Activated naive CD8-positive, alpha-beta T cell treated with anti-CD3 and anti-CD28 coated beads for 36 hours (primary cell): ENCODE measurements at regions not wholly inside any gene's neighbourhood (a gene's known extent, or its start where the extent isn't known, plus 50 kb on each side); places are given as distances from the start of the nearest gene placed in this dataset.
"Not testable (repeated sequence)": the region's sequence is repeated elsewhere in the genome, so short reads cannot be mapped to it uniquely, and the experiment has no call there.

Experiments used
- DNase-seq: peaks from one replicate; pipeline ENCODE4 v3.0.0; 2021
- H3K27ac Mint-ChIP-seq: one replicate; pipeline ENCODE4 v1.8.0; 2022; ENCODE audit warnings: mild to moderate bottlenecking, moderate library complexity, mixed read lengths
- H3K27me3 Mint-ChIP-seq: one replicate; pipeline ENCODE4 v1.8.0; 2022; ENCODE audit warnings: mild to moderate bottlenecking, mixed read lengths
- H3K36me3 Mint-ChIP-seq: one replicate; pipeline ENCODE4 v1.8.0; 2021; ENCODE audit warnings: mild to moderate bottlenecking, mixed read lengths
- H3K4me1 Mint-ChIP-seq: one replicate; pipeline ENCODE4 v1.8.0; 2021; ENCODE audit warnings: mixed read lengths
- H3K4me3 Mint-ChIP-seq: one replicate; pipeline ENCODE4 v1.8.0; 2022; ENCODE audit warnings: mild to moderate bottlenecking, moderate library complexity, mixed read lengths
- H3K9me3 Mint-ChIP-seq: one replicate; pipeline ENCODE4 v1.8.0; 2022; ENCODE audit warnings: mixed read lengths

GRCh38 chr12:22797701-22798100, 172.7 kb downstream of the ETNK1 start:
- DNase-seq, result no peak
- Mint-ChIP-seq H3K27ac (no peak overlapping the region), H3K36me3 (no peaks in the 10 kb centered on the region), H3K9me3 (no peaks in the 10 kb centered on the region), H3K27me3 (no peaks in the 10 kb centered on the region), H3K4me1 (no peaks in the 10 kb centered on the region), H3K4me3 (no peak overlapping the region)

DNA sequence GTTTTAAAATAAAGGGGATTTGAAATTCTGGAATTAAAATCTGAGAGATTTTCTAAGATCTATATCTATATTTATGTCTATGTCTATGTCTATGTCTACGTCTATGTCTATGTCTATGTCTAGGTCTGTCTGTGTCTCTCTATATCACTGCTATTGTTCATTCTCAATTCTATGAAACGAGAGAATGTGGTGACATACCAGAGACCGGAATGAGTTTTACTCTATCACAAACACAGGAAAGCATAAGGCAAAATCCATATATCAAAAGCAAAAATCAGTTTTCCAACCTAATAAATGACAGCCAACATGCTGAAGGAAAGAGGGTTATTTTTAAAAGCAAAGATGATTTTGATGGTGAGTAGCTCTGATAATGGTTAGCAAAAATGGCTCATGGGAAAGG, 173.1 kb downstream of the ETNK1 start:
- Mint-ChIP-seq H3K4me3 (no peak overlapping the region), H3K27me3 (no peaks in the 10 kb centered on the region), H3K27ac (no peak overlapping the region), H3K4me1 (no peaks in the 10 kb centered on the region), H3K9me3 (no peaks in the 10 kb centered on the region), H3K36me3 (no peaks in the 10 kb centered on the region)
- no peak for DNase-seq

DNA sequence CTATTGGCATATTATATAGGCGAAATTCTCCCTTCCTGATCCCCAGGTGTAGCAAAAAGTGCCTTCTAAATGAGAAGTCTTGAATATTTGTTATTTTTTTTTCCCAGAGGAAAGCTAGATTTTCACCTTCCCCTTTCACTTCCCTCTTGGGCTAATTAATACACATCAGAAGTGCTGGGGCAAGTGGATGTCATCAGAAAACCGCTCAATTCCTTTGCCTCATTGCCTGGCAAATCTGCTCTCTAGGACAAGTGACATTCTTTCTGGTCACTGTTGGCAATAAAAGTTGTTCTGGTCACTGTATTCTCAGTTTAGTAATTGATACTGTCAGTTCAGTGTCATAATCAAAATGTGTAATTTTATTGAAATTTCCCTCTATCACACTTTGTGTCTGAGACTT, 174.5 kb downstream of the ETNK1 start:
- DNase-seq, result no peak
- no peaks in the 10 kb centered on the region for H3K9me3 Mint-ChIP-seq

DNA sequence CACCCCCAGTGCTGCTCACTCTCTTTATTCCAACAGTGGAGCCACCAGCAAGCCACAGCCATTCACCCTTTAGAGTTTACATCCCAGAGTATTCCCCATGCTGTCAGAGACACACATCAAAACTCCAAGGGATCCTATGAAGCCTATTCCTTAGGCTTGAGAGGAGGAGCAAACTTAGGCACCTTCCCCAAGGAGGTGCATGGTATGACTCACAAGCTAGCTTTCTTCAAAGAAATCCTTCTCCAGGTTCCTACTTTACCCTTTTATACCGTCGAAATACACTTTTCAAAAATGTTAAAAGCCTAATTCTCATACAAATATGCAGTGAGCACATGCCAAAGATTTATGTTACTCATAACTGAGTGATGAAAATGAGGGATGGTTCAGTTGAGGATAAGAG, 175.4 kb downstream of the ETNK1 start:
- no peak overlapping the region for H3K4me3 Mint-ChIP-seq
- H3K4me1 Mint-ChIP-seq, result no peaks in the 10 kb centered on the region
- no peaks in the 10 kb centered on the region for H3K36me3 Mint-ChIP-seq
- no peaks in the 10 kb centered on the region for H3K27me3 Mint-ChIP-seq
- no peaks in the 10 kb centered on the region for H3K9me3 Mint-ChIP-seq
- no peak for DNase-seq
- no peak overlapping the region for H3K27ac Mint-ChIP-seq

More for the DNA sequence above, 174.5 kb downstream of the ETNK1 start:
- Mint-ChIP-seq H3K27me3 (no peaks in the 10 kb centered on the region), H3K4me3 (no peak overlapping the region), H3K27ac (no peak overlapping the region), H3K36me3 (no peaks in the 10 kb centered on the region), H3K4me1 (no peaks in the 10 kb centered on the region)

DNA sequence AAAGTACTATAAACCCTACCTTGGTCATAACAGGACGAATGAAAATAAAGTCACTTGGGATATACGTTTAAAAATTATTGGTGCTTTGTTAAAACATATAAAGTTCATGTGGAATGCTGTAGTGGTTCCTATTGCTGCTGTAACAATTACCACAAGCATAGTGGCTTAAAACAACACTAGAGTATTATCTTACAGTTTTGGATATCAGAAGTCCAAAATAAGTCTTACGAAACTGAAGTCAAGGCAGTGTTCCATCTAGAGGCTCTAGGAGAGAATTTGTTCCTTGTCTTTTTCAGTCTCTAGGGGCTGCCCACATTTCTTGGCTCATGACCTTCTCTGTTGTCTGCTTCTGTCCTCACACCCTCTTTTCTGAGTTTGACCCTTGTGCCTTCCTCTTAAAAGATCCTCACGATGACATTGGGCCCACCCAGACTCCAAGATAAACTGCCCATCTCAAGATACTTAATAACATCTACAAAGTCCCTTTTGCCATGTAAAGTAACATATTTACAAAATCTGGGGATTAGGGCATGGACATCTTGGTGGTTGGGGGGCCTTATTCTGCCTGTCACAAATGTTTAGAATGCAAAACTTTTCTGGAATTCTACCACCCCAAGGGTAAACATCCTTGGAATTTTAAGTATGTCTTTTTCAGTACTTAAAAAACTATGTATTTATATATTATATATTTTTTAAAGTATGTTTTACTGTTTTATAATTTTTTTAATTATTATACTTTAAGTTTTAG, 178.1 kb downstream of the ETNK1 start:
- Mint-ChIP-seq H3K27me3 (no peaks in the 10 kb centered on the region), H3K4me3 (no peak overlapping the region), H3K4me1 (no peaks in the 10 kb centered on the region), H3K36me3 (no peaks in the 10 kb centered on the region), H3K9me3 (no peaks in the 10 kb centered on the region), H3K27ac (no peak overlapping the region)
- no peak for DNase-seq

- H3K4me1 Mint-ChIP-seq, result no peaks in the 10 kb centered on the region
- H3K27ac Mint-ChIP-seq, result no peak overlapping the region
- no peaks in the 10 kb centered on the region for H3K36me3 Mint-ChIP-seq
- H3K27me3 Mint-ChIP-seq, result no peaks in the 10 kb centered on the region
- H3K9me3 Mint-ChIP-seq, result no peaks in the 10 kb centered on the region
- no peak for DNase-seq
- no peak overlapping the region for H3K4me3 Mint-ChIP-seq
These were observed 178.8 kb downstream of the ETNK1 start for GRCh38 chr12:22803725-22804124.

GRCh38 chr12:22808860-22809259, 183.9 kb downstream of the ETNK1 start:
- no peak overlapping the region for H3K4me3 Mint-ChIP-seq
- H3K36me3 Mint-ChIP-seq, result no peaks in the 10 kb centered on the region
- H3K4me1 Mint-ChIP-seq, result no peaks in the 10 kb centered on the region
- H3K9me3 Mint-ChIP-seq, result no peaks in the 10 kb centered on the region
- H3K27ac Mint-ChIP-seq, result no peak overlapping the region
- H3K27me3 Mint-ChIP-seq, result no peaks in the 10 kb centered on the region
- no peak for DNase-seq

DNA sequence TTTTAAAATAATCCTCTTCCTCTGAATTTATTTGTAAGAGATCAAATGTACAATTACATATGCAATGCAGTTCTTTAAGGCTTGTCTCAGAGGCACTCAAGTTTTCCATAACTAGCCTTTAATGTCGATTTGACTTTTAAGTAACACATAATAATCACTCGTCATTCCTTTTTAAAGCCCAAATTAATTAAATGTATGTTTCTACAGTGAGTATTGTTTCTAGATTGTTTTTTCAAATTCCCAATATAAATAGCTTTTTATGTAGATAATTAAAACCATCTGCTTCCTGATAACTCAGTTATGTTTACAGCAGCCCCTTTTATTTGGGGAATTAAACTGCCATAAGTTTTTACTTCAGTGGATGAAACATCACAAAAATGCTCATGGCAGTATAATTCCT, 185.1 kb downstream of the ETNK1 start:
- H3K36me3 Mint-ChIP-seq, result no peaks in the 10 kb centered on the region
- H3K9me3 Mint-ChIP-seq, result no peaks in the 10 kb centered on the region
- no peak overlapping the region for H3K27ac Mint-ChIP-seq
- DNase-seq, result no peak
- no peaks in the 10 kb centered on the region for H3K27me3 Mint-ChIP-seq
- no peak overlapping the region for H3K4me3 Mint-ChIP-seq
- H3K4me1 Mint-ChIP-seq, result no peaks in the 10 kb centered on the region

GRCh38 chr12:22812531-22812930, 187.6 kb downstream of the ETNK1 start:
- Mint-ChIP-seq H3K4me1 (no peaks in the 10 kb centered on the region), H3K27me3 (no peaks in the 10 kb centered on the region), H3K27ac (no peak overlapping the region), H3K9me3 (no peaks in the 10 kb centered on the region), H3K4me3 (no peak overlapping the region), H3K36me3 (no peaks in the 10 kb centered on the region)
- no peak for DNase-seq

DNA sequence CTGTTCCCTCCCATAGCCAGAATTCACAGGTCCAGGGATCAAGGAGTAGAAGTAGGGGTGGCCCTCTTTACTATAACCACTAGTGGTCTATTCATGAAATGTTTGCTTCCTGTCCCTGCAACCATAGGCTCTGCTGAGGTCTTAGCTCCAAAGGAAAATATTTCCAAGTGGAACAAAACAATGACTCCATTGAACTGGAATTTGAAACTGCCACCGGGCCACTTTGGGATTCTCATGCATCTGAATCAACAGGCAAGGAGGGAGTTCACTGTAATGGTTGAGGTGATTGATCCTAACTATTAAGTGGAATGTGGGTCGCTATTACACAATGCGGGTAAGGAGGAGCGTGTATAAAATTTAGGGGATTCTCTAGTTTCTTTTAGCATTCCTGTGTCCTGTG, 197.0 kb downstream of the ETNK1 start:
- H3K36me3 Mint-ChIP-seq, result no peaks in the 10 kb centered on the region
- no peaks in the 10 kb centered on the region for H3K4me1 Mint-ChIP-seq
- H3K9me3 Mint-ChIP-seq, result peaks cover 11% of the 10 kb centered on the region
- H3K4me3 Mint-ChIP-seq, result no peak overlapping the region
- no peaks in the 10 kb centered on the region for H3K27me3 Mint-ChIP-seq
- DNase-seq, result no peak
- H3K27ac Mint-ChIP-seq, result no peak overlapping the region

DNA sequence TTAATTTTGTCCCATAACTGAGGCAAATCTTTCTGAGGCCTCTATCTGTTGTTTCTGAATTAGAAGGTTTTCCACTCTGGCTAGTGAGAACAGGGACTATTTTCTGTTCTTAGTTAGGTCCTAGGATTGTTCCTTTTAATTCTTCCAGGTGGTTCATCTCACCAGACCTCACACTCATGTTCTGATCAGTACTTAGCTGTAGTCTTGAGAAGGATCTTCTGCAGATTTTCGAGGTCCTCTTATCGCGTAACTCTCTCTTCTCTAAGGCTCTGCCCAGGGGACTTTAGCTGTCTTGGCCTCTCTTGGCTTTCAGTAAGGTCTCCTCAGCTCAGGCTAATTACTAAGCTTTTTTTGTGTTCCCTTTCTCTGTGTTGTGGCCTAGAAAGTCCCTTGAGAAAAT, 201.1 kb downstream of the ETNK1 start:
- Mint-ChIP-seq H3K27ac (no peak overlapping the region), H3K9me3 (peaks cover 11% of the 10 kb centered on the region), H3K4me3 (no peak overlapping the region)

DNA sequence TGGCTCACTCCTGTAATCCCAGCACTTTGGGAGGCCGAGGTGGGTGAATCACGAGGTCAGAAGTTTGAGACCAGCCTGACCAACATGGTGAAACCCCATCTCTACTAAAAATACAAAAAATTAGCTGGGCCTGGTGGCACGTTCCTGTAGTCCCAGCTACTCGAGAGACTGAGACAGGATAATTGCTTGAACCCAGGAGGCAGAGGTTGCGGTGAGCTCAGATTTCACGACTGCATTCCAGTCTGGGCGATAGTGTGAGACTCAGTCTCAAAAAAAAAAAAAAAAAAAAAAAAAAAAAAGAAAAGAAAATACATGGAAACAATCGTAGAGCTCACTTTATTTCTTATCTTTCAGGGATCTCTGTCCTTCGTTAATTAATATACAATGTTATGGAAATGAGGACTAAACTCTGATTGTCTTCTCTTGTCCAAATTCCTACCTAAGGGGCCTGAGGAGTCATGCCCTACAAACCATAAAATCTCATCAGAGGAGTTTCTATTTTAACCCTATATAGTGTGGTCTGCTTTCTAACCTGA, 201.5 kb downstream of the ETNK1 start:
- not testable (repeated sequence) for H3K4me3 Mint-ChIP-seq, DNase-seq, H3K27ac Mint-ChIP-seq, H3K27me3 Mint-ChIP-seq, H3K36me3 Mint-ChIP-seq, H3K4me1 Mint-ChIP-seq
- peaks cover 10% of the 10 kb centered on the region for H3K9me3 Mint-ChIP-seq

More for the DNA sequence above, 201.1 kb downstream of the ETNK1 start:
- Mint-ChIP-seq H3K36me3 (no peaks in the 10 kb centered on the region), H3K4me1 (no peaks in the 10 kb centered on the region), H3K27me3 (peaks cover 8% of the 10 kb centered on the region)
- no peak for DNase-seq

GRCh38 chr12:22828066-22828465, 203.1 kb downstream of the ETNK1 start:
- Mint-ChIP-seq H3K27me3 (peaks cover 8% of the 10 kb centered on the region), H3K9me3 (peaks cover 2% of the 10 kb centered on the region), H3K4me1 (no peaks in the 10 kb centered on the region), H3K36me3 (no peaks in the 10 kb centered on the region), H3K4me3 (no peak overlapping the region), H3K27ac (no peak overlapping the region)
- no peak for DNase-seq

DNA sequence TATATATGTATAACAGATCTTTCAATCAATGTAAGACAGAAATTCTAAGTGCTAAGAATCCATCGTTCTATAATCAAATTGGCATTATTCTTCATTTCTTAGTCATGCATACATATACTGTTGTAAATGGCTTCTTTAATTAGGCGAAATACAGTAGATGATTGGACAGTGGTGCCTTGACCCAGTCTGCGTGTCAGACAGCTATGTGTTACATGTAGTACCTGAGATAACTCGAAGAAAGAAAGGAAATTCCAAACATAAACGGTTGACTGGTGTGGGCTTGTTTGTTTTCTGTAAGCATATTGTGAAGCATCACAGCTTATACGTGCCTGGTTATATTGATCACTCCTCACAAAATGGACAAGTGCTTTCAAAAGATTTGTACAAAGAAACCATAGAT, 210.5 kb downstream of the ETNK1 start:
- Mint-ChIP-seq H3K9me3 (no peaks in the 10 kb centered on the region), H3K27ac (no peak overlapping the region), H3K36me3 (no peaks in the 10 kb centered on the region), H3K27me3 (no peaks in the 10 kb centered on the region), H3K4me1 (no peaks in the 10 kb centered on the region), H3K4me3 (no peak overlapping the region)
- DNase-seq, result no peak

DNA sequence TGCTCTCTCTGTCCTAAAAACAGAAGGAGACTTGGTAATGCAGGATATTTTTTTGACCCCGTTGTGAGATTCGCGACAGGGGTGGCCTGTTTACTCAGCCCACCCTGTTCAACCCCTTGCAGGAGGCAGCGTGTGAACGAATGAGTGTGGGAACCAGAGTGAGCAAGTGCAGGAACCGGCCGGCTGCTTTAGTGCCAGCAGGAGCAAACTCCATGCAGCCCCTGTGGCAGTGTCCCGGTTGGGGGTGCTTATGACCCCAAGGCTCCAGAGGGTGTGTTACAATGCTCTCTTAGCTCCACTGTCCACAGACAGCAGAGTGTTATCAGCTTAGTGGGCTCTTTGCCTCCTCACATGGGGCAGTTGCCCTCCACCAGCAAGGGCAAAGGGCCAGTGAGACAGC, 225.2 kb downstream of the ETNK1 start:
- H3K4me3 Mint-ChIP-seq, result no peak overlapping the region
- H3K36me3 Mint-ChIP-seq, result no peaks in the 10 kb centered on the region
- no peak overlapping the region for H3K27ac Mint-ChIP-seq
- H3K4me1 Mint-ChIP-seq, result no peaks in the 10 kb centered on the region
- H3K9me3 Mint-ChIP-seq, result peaks cover 2% of the 10 kb centered on the region
- no peak for DNase-seq
- peaks cover 5% of the 10 kb centered on the region for H3K27me3 Mint-ChIP-seq

DNA sequence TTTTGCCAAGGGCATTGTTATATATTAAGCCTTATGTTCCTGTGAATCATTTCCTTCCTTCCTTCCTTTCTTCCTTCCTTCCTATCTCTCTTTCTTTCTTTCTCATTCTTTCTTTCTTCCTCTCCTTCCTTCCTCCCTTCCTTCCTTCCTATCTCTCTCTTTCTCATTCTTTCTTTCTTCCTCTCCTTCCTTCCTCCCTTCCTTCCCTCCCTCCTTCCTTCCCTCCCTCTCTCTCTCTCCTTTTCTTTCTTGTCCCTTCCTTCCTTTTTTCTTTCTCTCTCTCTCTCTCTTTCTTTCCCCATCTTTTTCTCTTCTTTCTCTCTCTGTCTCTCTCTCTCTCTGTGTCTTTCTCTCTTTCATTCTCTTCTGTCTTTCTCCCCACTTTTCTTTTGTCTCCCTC, 226.6 kb downstream of the ETNK1 start:
- DNase-seq, result no peak
- H3K27me3 Mint-ChIP-seq, result peaks cover 5% of the 10 kb centered on the region
- H3K27ac Mint-ChIP-seq, result no peak overlapping the region
- no peaks in the 10 kb centered on the region for H3K4me1 Mint-ChIP-seq
- H3K4me3 Mint-ChIP-seq, result no peak overlapping the region
- H3K36me3 Mint-ChIP-seq, result no peaks in the 10 kb centered on the region
- no peaks in the 10 kb centered on the region for H3K9me3 Mint-ChIP-seq
